GM11168 (cell line): ENCODE measurements at regions not wholly inside any gene's neighbourhood (a gene's known extent, or its start where the extent isn't known, plus 50 kb on each side); places are given as distances from the start of the nearest gene placed in this dataset.

Experiments
- in situ Hi-C: fragments of 300-500 bp; cut with MboI; formaldehyde crosslinking; loops from one replicate; pipeline ENCODE4 v1.12.0; 2022; ENCODE audit warnings: low sequenced_read_pairs; ENCODE audit not compliant: unreplicated experiment

- in situ Hi-C loops: loop anchor here (5.0 kb wide), 1 partner anchor 257 kb away; no protein-coding TSS in a partner anchor
These were observed 141.7 kb upstream of the GUCY1A1 start for GRCh38 chr4:155524926-155525455.

DNA sequence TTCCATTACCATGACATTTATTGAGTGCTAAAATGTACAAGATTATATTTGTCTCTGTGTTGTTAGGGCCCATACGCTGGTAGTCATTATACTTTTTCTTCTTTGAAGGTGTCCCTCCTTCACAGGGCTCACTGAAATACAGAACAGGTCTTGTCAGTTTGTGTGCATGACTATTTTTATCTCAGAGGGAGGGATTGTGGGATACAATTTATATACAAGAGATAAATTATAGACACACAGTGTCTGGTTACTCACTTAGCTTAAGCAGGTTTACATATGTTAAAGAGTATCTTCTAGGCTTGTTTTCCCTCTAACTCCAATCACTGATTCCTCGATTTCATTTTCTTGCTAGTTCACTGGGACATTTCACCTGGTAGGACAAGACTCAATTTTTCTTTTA lies 143.3 kb upstream of the GUCY1A1 start:
- in situ Hi-C loops: loop anchor here (5.0 kb wide), 1 partner anchor 259 kb away; no protein-coding TSS in a partner anchor

DNA sequence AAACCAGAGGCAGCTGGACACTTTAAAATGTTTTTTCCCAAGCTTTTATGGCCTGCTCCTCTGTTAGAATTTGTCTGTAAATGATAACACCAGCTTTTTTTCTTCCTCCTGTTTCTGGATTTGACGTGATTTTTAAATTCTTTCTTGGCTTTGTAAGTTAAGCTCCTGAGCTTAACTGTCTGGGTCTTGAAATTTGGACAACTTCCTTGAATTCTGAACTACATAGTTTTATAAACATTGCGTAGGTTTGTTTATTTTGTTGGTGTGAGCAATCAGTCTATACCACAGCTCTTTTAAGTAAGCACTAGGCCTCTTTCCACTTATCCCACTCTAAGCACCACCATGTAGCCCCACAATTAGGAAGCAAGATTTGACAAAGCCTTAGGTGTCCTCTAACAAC lies 144.4 kb upstream of the GUCY1A1 start:
- in situ Hi-C loops: loop anchor here (5.0 kb wide), 1 partner anchor 260 kb away; no protein-coding TSS in a partner anchor

GRCh38 chr4:155521382-155521781 lies 144.6 kb upstream of the MAP9 start:
- in situ Hi-C loops: loop anchor here (5.0 kb wide), 1 partner anchor 261 kb away; no protein-coding TSS in a partner anchor

DNA sequence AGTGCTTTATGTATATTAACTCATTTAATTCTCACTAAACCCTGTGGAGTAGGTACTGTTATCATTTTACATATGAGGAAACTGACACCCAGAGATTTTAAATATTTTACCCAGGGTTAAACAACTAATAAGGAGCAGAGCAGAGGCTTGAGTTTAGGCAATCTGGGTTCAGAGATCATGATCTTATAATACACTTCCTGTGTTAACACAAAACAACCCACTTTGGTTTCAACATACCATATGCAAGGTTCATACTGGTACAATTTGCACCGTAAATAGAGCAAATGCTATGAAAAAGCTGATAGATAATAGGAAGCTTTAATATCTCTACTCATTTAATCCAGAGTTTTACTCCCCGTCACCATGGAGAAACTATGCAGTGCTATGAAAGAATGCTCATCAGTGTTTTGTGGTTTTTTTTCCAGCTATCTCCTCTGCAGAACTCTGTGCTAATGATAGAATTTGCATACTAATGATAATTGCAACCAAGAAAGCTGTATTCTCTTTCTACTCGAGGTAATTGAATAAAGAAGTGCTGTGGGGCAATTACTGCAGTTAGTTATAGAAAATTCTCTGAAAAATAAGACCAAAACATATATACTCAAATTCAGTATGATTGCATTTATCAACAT lies 138.8 kb upstream of the MAP9 start:
- in situ Hi-C loops: no loop called here

GRCh38 chr4:155514628-155515027 lies 137.9 kb upstream of the MAP9 start:
- in situ Hi-C loops: no loop called here

DNA sequence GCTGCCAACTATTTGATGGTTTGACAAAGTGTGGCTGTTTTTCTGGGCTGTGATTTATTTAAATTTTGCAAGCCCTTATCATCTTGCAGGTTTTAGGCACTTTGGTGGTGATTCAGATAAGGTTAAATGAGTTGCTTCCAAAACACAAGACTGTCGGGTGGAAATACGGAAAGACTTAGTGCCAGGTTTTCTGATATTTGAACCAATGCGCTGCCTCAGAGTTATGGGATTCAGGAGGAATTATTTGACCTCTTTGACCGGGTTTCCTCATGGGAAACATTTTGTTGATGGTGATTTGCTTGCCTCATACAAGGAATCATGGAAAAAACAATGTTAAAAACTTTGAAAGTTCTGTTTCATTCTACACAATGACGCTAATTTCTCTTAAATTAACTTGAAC lies 136.1 kb upstream of the MAP9 start:
- in situ Hi-C loops: no loop called here

DNA sequence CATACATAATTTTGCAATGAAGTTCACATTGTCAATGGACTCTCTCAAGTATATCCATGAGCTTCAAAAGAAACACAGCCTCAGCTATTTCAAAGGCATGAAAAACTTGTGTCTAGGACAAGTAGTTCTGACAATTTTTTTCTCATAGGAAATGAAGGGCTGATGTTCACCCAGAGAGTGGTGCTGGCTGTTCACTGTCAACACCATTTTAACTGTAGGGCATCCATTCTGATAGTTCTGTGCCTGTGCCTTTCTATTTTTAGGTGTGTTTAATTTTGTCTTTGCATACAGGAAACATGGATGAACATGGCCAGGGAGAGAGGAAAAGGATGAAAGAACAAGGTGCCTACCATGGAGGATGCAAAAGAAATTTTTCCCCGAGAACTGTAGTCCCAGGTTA lies 135.3 kb upstream of the MAP9 start:
- in situ Hi-C loops: no loop called here

DNA sequence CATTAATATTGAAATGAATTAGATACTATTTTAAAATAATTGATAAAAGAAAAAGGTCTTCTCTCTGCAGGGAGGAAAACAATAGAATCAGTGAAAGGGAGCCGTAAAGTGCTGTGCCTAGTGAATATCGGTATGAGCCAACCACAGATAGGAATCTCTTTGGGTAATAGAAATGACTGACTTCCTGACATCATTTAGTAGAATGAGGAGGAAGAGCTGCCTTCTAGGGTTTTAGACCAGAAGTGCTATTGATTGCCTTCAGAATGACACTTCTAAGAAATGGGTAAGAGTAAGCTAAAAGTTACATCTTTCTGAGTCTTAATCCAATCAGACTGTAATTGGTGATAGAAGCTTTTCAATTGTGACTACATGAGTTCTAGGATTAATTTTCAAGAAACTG lies 134.0 kb upstream of the MAP9 start:
- in situ Hi-C loops: no loop called here

GRCh38 chr4:155509555-155509954 lies 132.8 kb upstream of the MAP9 start:
- in situ Hi-C loops: no loop called here

DNA sequence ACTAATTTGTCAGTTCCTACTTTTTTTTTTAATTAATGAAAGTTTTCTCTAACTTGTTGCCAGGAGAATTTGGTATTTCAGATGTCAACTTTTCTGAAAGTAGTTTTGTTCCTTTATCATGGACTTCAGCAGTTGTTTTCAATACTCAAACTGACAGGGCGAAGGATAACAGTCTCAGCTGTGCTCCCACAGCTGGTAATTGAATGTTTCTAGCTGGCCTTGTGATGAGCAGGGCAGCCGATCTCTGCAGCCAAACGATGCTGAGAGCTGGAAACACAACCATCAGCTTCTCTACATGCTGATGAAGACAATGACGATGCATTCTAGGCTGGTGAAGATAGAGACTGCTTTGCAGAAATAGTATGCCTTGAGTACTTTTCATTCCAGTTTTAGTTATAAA lies 130.0 kb upstream of the MAP9 start:
- in situ Hi-C loops: no loop called here

DNA sequence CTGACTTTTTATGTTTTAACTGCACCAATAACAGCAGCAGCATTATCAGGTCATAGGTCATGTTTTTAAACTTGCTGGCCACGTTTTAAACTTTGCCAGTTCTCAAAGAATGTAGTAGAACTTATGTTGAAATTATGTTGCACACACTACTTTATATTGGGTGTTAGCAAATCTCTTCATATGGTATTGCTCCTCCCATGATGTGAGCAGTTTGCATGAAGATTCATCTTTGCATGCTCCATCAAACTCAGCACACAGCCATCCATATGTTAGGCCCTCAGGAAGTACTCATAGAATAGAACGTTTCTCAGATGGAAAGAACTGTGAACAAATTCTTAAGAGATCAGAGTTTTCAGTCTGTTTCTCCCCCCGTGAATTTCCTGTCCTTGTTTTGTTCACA lies 128.6 kb upstream of the MAP9 start:
- in situ Hi-C loops: no loop called here

DNA sequence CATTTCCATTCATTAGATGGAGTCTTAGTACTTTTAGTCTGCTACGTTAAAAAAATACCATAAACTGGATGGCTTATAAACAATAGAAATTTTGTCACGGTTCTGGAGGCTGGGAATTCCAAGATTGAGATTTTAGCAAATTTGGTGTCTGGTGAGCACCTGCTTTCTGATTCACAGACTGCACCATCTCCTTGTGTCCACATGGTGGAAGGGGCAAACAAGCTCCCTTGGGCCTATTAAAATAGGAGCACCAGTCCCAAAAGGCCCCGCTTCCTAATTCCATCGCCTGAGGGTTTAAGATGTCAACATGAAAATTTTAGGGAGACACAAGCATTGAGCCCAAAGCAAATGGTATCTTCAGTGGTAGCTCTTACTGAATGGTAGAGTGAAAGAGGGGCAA lies 120.5 kb upstream of the MAP9 start:
- in situ Hi-C loops: no loop called here

- in situ Hi-C loops: no loop called here
These were observed 119.5 kb upstream of the MAP9 start for GRCh38 chr4:155496294-155496626.

- in situ Hi-C loops: no loop called here
These were observed 119.0 kb upstream of the MAP9 start for GRCh38 chr4:155495572-155496293.

GRCh38 chr4:155494037-155494718 lies 117.4 kb upstream of the MAP9 start:
- in situ Hi-C loops: no loop called here

GRCh38 chr4:155491336-155492120 lies 114.8 kb upstream of the MAP9 start:
- in situ Hi-C loops: no loop called here

DNA sequence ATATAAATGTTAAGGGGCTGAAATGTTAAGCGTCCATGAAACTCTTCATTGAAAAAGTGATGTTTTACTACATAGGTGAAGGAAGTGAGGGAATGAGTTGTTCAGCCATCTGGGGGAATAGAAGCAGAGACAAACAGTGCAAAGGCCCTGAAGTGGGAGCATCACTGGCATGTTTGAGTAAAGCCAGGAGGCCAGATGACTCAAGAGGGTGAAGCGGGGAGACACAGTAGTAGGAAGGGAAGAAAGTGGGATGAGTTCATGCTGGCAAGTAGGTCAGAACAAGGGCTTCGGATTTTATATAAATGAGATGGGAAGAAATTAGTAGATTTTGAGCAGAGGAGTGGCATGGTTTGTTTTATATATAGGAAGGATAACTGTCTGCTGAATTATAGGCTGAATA lies 112.5 kb upstream of the MAP9 start:
- in situ Hi-C loops: no loop called here

- in situ Hi-C loops: no loop called here
These were observed 111.9 kb upstream of the MAP9 start for GRCh38 chr4:155488691-155489090.

DNA sequence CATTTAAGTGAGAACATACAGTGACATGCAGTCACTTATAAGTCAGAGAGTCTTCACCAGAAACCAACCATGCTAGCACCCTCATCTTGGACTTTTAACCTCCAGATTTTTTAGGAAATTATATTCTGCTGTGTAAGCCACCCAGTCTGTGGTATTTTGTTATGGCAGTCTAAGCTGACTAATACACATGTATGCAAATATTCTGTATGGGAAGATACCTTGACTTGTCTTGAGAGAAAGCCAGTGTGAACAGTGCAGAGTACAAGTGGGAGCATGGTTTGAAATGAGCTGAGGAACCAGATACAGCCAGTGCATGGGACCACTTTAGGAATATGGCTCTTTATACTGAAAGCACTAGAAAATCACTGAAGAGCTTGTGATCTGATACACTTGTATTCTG lies 110.4 kb upstream of the MAP9 start:
- in situ Hi-C loops: no loop called here
